ENCODE measurements at regions not wholly inside any gene's neighbourhood (a gene's known extent, or its start where the extent isn't known, plus 50 kb on each side); places are given as distances from the start of the nearest gene placed in this dataset.
"Not testable (repeated sequence)": the region's sequence is repeated elsewhere in the genome, so short reads cannot be mapped to it uniquely, and the experiment has no call there.

DNA sequence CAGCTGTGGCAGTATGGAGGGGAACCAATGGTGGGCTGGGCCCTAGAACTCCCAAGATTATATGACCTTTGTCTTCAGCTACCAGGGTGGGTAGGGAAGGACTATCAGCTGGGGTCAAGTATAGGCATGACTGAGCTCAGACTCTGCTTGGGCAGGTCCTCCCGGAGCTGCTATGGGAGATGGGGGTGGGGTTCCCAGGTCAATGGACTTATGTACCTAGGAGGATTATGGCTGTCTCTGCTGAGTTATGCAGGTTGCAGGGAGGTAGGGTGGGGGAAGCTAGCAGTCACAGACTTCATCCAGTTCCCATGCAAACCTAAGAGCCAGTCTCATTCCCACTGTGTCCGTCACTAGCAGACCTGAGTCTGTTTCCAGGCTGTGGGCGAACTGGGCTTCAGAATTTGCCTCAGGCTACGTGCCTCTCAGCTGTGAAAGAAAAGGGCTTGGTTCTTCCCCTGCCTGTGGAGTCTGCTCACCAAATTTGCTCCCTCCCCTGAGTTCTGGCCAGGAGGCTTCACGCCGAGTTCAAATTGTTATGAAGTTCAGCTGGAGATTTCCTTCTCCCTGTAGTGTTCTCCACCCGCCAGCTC, 985.8 kb upstream of the NRXN1 start:
- no peak for DNase-seq (ENCODE audit: low spot score)

DNA sequence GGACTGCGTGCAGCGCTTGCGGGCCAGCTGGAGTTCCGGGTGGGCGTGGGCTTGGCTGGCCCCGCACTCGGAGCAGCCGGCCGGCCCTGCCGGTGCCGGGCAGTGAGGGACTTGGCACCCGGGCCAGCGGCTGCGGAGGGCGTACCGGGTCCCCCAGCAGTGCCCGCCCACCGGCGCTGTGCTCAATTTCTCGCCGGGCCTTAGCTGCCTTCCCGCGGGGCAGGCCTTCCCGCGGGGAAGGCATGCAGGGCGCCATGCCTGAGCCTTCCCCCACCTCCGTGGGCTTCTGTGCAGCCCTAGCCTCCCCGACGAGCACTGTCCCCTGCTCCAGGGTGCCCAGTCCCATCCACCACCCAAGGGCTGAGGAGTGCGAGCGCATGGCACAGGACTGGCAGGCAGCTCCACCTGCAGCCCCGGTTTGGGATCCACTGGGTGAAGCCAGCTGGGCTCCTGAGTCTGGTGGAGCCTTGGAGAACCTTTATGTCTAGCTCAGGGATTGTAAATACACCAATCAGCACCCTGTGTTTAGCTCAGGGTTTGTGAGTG, 975.0 kb upstream of the NRXN1 start:
- not testable (repeated sequence) for DNase-seq (ENCODE audit: low spot score)

DNA sequence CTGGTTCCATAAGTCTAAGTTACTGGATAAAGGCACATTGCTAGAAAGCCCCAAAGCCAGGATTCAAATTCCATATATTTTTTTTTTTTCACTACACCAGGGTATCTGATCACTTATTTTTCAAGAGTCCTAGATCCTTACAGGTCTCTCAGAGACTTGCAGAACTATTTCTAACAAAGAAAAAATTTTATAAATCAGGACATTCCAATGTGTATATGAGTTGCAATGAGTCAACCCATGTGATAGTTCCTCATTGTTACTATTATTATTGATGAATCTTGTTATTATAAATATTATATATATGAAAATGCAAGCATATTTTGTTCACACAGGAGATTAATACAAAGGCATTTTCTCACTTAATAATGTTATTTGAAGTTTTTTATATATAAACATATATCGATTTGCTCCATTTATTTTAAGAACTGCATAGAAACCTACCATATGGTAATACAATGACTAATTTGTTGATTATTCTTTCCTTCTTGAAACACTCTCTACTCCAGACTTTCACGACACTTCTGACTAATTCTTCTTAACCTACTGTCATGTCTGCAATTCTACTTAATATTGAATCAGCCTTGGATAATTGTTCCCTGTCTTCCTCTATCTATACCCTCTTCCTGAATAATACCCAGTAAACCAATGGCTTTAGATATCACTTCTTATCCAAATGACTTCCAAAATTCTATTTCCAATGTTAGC, 968.4 kb upstream of the NRXN1 start:
- no peak for DNase-seq (ENCODE audit: low spot score)

DNA sequence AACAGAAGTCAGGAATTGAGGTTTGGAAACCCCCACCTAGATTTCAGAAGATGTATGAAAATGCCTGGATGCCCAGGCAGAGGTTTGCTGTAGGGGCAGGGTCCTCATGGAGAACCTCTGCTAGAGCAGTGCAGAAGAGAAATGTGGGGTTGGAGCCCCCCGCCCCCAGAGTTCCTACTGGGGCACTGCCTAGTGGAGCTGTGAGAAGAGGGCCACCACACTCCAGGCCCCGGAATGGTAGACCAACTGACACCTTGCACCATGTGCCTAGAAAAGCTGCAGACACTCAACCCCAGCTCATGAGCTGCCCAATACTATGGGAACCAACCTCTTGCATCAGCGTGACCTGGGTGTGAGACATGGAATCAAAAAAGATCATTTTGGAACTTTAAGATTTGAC, 967.0 kb upstream of the NRXN1 start:
- no peak for DNase-seq (ENCODE audit: low spot score)

DNA sequence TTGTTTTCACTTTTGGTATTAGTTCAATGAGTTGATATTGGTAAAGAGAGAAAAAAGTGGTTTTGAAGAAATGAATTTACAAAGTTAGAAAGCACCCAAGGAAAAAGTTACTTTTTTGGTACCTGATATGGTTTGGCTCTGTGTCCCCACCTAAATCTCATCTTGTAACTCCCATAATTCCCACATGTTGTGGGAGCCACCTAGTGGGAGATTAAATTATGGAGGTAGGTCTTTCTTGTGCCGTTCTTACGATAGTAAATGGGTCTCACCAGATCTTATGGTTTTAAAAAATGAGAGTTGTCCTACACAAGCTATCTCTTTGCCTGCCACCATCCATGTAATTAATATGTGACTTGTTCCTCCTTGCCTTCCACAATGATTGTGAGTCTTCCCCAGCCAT, 965.6 kb upstream of the NRXN1 start:
- peak; percentile 6 for DNase-seq (ENCODE audit: low spot score)

DNA sequence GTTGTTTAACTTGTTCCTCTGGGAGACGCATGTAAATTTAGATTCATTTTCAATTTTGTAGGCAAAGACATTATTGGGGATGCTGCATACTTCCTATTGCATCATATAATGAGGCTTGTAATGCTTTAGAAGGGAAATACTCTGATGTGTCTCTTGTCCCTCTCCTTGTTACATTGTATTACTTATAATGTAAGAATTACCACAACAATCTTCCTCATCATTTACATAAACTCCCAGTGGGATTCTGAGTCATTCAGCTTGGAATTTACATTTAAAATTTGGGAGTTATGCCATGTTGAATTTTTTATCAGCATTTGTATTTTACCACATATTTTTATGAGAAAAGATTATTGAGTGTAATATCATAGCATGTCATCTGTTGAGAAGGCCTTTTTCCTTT, 963.4 kb upstream of the NRXN1 start:
- peak; percentile 66 for DNase-seq (ENCODE audit: low spot score)

DNA sequence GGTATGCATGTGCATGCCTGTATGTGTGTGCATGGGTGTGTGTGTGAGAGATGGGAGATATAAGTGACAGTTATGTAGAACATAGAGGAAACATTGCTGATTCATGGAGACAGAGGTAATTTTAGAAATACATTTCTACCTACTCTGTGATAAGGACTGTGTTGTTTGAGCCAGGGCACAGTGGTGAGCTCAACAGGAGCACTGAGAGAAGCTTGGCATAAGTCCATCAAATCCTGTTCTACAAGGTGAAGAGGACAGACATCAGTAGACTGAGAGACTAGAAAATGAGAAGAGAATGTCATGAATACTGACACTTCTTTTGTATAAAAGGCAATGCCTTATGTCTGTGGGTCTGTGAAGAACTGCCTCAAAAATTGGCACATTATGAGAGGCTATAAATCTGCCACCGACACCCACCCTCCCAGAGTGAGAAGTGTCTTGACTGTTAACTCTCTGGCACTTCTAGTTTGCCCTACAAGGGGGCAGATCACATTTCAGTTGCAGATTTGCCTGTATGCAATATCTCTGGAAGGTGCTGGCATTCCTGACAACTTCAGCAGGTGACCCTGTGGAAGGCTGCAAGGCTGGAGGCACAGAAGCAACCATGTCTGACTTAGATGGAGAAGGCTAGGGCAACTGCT, 962.3 kb upstream of the NRXN1 start:
- DNase-seq (ENCODE audit: low spot score): no peak

DNA sequence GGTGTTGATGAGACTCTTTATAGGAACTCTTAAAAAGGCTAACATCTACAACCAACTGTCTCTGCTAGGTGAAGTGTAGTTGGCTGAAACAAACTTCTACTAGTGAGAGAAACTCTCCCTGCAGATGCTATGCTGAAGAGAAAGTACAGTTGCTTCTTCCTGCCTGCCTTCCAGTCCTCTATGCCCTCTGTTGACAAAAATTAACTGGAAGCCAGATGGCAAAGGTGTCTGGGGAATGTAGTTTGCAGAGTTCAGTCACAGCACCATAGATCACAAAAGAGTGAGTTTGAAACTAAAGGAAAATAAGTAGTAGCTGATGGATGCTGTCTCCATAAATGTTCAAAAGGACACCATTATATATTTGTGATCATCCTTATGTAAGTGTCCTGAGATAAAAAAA, 958.8 kb upstream of the NRXN1 start:
- DNase-seq (ENCODE audit: low spot score): no peak

DNA sequence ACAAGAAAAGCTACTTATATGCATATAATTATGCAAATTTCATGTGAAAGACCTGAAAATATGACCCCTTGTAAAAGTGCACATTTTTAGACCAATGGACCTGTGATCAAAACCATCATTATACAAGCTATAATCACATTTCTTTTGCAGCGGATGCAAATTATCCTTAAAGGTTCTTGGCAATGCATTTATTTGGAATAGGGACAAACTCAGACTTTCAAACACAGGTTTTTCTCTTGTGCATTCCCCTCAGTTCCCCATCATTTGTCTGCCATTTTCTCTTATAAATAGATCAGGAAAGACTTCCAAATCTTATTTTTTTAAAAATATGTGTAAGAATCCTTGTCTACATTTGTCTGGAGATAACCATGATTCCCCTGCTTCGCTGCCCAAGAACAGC, 954.2 kb upstream of the NRXN1 start:
- no peak for DNase-seq (ENCODE audit: low spot score)

DNA sequence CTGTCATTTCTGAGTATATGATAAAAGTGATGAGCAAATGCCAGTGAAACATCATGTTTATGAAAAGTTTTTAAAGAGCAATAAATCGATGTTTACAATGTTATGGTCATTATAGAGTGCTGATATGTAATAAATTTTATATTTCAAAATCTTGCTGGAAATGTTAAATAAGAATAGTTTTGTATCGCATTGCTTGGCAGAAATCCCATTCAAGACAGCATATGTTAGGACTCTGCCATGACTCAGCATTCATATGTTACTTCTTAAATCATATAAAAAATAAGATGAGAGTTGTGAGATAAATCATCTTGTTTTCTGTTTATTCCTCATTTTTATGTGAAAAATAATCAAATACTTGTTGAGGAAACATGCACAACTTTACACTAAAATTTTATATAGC, 949.9 kb upstream of the NRXN1 start:
- peak; percentile 6 for DNase-seq (ENCODE audit: low spot score)

DNA sequence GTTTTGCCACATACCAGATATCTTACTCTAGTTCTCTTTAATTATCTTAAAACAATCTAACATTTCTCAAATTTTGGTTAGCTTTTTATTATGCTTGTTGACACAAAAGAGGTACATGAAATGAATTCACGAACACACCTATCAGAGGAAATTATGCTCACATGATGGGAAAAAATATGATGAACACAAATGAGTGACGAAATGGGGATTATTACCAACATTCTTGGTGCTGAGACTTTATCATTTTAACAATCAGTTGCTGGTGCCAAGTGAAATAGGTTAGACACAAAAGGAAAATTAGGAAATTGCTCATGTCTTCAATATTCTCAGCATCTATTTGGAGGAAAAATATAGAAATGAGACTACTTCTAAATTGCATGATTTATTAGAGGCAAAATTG, 944.7 kb upstream of the NRXN1 start:
- no peak for DNase-seq (ENCODE audit: low spot score)

DNA sequence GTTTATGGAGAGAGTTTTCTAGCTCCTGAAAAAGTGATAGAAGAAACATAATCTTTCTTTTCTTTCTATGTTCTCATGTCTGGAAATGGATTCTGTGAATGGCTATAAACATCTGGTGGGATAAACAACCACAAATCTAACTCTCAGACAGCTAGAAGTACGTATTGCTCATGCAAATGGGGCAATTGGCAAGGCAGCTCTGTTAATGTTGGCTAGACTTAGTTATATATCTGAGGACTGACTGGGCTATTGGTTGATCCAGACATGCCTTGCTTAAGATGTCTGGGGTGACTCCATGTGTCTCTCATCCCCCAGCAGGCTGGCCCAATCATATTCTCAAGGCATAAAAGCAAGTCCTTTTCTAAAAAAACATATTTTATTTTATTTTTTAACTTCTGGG, 939.2 kb upstream of the NRXN1 start:
- no peak for DNase-seq (ENCODE audit: low spot score)

DNA sequence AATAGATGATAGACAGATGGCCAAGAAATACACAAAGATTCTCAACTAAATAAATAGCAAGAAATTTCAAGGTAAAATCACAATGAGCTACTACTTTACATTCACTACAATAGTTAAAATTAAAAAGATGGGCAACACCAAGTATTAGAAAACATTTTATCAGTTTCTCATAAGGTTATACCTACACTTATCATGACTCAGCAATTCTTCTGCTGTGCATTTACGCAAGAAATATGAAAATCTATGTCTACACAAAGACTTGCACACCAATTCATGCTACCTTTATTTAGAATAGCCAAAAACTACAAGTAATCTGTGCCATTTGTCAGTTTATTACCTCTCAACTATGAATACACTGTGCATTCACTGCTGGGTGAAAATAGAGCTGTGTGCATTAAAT, 937.4 kb upstream of the NRXN1 start:
- DNase-seq (ENCODE audit: low spot score): no peak

DNA sequence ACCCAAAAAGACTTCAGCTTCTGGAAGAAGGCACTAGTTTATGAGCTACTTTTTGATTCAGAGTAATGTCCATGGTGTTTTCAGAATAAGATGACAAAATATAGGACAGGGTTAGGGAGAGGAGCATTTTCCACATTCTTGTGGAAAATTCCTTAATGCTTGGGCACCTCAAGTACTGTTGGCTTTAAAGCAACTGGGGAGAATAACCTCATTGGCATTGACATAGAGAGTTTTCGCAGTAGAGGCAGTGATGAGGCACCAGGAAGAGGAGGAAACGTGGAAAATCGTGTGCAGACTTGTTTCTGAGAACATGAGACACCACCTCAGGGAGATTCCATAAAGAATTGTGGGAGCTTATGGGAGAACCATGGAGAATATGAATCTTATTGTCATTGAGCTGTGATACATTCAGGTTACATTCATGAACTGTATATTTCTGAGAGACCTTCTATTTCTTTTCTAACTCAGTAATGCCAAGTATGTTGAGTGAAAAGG, 929.0 kb upstream of the NRXN1 start:
- peak; percentile 2 for DNase-seq (ENCODE audit: low spot score)

DNA sequence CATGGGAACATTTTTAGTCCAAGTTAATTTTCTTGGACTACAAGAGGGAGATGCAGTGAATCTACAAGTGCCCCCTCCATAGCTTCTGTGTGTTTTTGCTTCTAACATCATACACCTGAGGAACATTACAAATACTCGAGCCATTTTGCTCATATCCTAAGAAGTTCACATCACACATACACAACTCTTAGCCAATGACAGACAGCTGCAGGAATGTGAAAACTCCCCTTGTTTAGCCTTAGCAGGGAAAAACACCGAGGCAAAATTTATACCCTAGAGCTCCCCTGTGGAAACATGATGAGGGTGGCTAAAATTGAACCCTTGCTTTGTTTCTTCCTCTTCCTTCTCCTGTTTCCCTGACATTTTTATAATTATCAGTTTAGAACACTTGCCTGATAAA, 928.3 kb upstream of the NRXN1 start:
- DNase-seq (ENCODE audit: low spot score): no peak

DNA sequence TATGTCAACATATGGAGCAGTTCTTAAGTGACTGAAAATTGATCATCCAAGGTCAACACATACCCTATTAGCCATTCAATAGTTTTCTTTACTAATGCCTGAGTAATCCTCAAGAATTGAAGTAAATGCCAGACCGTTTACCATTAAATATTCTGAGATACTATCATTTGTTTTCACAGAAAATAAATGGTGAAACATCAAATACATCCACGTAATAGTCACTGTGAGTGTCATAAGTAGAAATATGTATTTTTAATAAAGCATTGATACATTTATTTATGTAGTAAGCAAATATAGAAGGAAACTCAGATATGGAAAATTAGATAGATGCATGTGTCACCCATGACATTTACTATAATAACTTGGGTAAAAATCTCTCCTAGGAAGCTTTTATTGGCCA, 927.8 kb upstream of the NRXN1 start:
- no peak for DNase-seq (ENCODE audit: low spot score)

DNA sequence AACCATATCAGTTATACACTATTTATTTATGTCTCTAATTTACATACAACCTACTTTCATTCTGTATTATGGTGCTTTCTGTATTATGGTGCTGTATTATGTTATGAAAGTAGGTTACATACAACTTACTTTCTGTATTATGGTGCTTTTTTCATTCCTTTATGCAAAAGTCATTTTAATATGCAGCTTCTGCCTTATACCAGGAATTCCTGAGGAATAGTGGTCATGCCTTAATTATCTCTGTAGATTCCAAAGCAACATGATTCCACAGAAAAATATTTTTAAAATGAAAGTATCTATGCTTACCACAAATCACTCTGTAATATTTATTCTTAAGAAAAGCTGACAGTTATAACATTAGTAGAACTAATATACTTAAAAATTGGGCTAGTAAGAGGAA, 922.0 kb upstream of the NRXN1 start:
- peak; percentile 5 for DNase-seq (ENCODE audit: low spot score)

DNA sequence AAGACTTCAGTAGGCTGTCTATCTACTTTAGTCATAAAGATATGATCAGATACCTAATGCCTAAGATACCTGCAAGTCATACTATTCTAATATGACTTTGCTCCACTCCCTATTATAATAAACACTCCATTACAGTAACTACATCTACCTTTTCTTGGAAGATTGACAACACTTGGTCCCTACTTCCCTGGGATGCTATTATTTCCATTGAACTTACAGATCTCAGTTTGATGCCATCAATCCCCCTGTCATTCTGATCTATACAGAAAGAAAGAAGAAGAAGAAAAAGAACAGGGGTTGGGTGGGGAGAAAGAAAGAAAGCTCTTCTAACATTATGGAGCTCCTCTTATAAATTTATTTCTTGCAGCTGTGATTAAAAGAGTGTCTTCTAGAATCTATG, 889.1 kb upstream of the NRXN1 start:
- DNase-seq (ENCODE audit: low spot score): no peak

DNA sequence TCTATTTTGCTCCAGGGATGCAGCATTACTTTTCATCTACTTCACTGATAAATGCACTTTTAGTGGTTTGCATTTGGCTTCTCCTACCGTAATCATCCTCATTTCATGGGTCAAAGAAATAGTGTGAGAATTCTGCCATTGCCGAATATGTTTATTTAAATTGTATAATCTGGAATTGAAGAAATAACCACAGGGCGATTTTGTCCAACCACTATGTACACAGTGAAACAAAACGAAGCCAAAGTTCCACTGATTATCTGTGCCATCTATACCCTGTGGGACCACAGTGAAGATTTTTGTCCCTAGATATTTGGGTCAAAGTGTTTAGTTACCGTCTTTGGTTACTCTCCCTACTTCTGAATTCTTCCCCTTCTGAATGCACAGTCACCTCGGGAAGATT, 888.6 kb upstream of the NRXN1 start:
- no peak for DNase-seq (ENCODE audit: low spot score)

DNA sequence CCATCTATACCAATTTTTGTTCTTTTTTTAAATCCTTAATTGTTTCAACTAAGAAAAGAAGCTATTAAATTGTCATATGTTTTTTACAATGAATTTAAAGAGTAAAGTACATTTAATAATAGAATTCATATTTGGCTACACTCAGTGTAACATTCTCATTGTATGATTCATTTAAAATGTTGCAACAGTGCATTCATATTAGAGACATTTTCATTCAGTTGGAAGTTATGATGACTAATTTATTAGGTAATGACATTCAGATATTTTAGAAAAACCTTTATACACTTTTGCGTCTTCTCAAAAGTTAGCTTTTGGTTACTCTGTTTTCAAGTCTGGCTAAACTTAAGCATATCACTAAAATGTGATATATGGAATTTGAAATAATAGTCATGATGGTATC, 887.5 kb upstream of the NRXN1 start:
- no peak for DNase-seq (ENCODE audit: low spot score)

DNA sequence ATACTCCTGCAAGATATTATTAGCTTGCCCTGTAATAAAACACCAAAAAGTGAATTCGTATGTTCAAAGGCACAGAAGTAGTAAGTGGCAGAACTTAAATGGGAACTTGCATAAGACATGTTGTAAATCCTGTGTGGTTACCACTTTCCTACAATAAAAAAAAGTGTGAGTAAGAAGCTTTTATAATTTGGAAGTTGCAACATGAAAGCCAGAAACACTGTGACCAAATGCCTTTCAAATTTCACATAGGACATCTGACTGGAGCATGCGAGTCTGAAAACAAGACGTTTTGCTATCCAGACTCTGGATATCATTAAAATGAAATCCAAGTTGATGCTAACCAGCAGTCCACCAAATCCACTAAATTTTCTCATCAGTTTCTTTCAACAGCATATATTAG, 886.2 kb upstream of the NRXN1 start:
- no peak for DNase-seq (ENCODE audit: low spot score)

DNA sequence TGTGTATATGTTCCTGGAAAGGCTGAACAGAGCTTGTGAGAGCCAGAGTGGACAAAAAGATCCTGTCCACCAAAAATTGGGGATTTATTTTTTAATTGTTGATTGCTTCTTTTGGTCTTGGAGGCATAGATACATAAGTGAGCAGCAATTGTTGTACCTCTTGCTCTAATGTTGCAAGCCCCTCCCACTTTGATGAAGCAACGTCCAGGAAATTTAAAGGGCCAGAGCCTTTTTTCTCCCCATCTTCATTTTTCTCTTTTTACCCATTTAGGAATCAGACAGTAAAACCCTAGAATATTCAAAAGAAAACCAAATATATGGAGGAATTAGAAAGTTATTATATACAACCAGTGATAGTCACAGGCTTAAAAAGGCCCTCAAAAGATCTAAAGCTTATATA, 871.8 kb upstream of the NRXN1 start:
- DNase-seq (ENCODE audit: low spot score): no peak

DNA sequence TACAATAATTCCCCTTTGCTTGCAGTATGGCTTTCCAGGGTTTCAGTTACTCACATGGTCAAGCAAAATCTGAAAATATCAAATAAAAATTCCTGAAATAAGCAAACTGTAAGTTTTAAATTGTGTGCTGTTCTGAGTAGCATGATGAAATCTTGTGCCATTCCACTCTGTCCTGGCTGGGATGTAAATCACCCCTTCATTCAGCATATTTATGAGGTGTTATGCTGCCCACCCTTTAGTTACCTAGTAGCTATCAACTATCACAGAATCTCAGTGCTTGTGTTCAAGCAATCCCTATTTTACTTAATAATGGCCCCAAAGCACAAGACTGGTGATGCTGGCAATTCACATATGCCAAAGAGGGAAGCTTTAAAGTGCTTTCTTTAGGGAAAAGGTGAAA, 867.7 kb upstream of the NRXN1 start:
- DNase-seq (ENCODE audit: low spot score): no peak
